ENCODE measurements at regions not wholly inside any gene's neighbourhood (a gene's known extent, or its start where the extent isn't known, plus 50 kb on each side); places are given as distances from the start of the nearest gene placed in this dataset.

DNA sequence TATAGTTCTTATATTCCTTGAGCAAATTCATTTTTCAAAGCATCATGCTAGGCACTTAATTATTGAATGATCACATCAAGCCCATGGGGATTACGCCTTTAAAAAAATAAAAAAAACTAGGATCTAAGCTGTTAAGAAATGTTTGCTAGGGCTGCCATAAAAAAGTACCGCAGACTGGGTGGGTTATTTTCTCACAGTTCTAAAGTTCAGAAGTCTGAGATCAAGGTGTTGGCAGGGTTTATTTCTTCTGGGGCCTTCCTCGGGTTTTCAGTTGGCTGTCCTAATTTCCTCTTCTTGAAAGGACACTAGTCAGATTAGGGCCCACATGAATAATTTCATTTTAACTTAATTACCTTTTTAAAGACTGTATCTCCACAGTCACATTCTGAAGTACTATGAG, 165.6 kb upstream of the RIMS1 start:
- intact Hi-C loops (cut with micrococcal nuclease; ENCODE audit: unreplicated experiment) = no loop called here
- Histone ChIP-seq H3K4me1 (ENCODE audit: insufficient read depth, low read length, poor library complexity, severe bottlenecking) (no peaks in the 10 kb centered on the region), H4K20me1 (ENCODE audit: insufficient read depth, low read length) (no peaks in the 10 kb centered on the region), H3K27ac (ENCODE audit: low read depth, low read length, poor library complexity, severe bottlenecking) (no peak overlapping the region), H2AFZ (ENCODE audit: low read length) (no peak overlapping the region), H3K9me3 (ENCODE audit: low read length) (no peaks in the 10 kb centered on the region), H3K36me3 (ENCODE audit: insufficient read depth, low read length) (no peaks in the 10 kb centered on the region), H3K4me2 (ENCODE audit: low read length) (no peak overlapping the region), H3K9me2 (ENCODE audit: insufficient read depth, low read length) (no peaks in the 10 kb centered on the region), H3K4me3 (ENCODE audit: low read depth, low read length, poor library complexity, severe bottlenecking) (no peak overlapping the region), H3K79me2 (ENCODE audit: insufficient read depth, low read depth, low read length) (no peaks in the 10 kb centered on the region)
- no peak for TF ChIP-seq EZH2phosphoT487 (IDR thresholded peaks at IDR 0.05; ENCODE audit: borderline replicate concordance, low read depth, low read length)
- TF ChIP-seq, protein P1, sequence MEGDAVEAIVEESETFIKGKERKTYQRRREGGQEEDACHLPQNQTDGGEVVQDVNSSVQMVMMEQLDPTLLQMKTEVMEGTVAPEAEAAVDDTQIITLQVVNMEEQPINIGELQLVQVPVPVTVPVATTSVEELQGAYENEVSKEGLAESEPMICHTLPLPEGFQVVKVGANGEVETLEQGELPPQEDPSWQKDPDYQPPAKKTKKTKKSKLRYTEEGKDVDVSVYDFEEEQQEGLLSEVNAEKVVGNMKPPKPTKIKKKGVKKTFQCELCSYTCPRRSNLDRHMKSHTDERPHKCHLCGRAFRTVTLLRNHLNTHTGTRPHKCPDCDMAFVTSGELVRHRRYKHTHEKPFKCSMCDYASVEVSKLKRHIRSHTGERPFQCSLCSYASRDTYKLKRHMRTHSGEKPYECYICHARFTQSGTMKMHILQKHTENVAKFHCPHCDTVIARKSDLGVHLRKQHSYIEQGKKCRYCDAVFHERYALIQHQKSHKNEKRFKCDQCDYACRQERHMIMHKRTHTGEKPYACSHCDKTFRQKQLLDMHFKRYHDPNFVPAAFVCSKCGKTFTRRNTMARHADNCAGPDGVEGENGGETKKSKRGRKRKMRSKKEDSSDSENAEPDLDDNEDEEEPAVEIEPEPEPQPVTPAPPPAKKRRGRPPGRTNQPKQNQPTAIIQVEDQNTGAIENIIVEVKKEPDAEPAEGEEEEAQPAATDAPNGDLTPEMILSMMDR (conservative IDR thresholded peaks at IDR 0.05; ENCODE audit: low read length) = no peak
- DNase-seq (ENCODE audit: low spot score) = no peak
- POLR2A ChIA-PET = no interaction called here
- BruUV-seq (replicated peaks) = no TSS peak
- CTCF ChIA-PET (ENCODE audit: unreplicated experiment) = no interaction called here

DNA sequence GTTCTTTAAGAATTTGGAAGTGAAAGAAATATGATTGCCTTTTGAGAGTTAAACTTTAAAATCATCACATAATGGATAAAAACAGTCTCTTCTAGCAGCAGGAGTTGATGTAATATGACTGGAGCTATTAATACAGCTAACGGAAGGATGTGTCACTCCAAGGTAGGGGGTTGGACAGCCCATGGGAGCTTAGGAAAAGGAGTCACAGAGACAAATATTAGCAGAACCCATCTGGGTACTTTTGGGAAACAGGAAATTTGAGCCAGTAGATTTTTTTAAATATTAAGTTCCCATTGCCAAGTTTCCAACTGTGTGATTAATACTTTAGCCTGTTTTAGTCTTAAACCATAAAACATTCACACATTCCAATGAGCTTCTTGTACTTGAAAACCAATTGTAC, 164.7 kb upstream of the RIMS1 start:
- Histone ChIP-seq H3K79me2 (ENCODE audit: insufficient read depth, low read depth, low read length) (no peaks in the 10 kb centered on the region), H3K36me3 (ENCODE audit: insufficient read depth, low read length) (no peaks in the 10 kb centered on the region), H4K20me1 (ENCODE audit: insufficient read depth, low read length) (no peaks in the 10 kb centered on the region), H3K9me2 (ENCODE audit: insufficient read depth, low read length) (no peaks in the 10 kb centered on the region), H3K4me3 (ENCODE audit: low read depth, low read length, poor library complexity, severe bottlenecking) (no peak overlapping the region), H2AFZ (ENCODE audit: low read length) (no peak overlapping the region), H3K9me3 (ENCODE audit: low read length) (no peaks in the 10 kb centered on the region), H3K4me1 (ENCODE audit: insufficient read depth, low read length, poor library complexity, severe bottlenecking) (no peaks in the 10 kb centered on the region), H3K27ac (ENCODE audit: low read depth, low read length, poor library complexity, severe bottlenecking) (no peak overlapping the region), H3K4me2 (ENCODE audit: low read length) (no peak overlapping the region)
- TF ChIP-seq, protein P1 (conservative IDR thresholded peaks at IDR 0.05; ENCODE audit: low read length) = no peak
- no peak for TF ChIP-seq EZH2phosphoT487 (IDR thresholded peaks at IDR 0.05; ENCODE audit: borderline replicate concordance, low read depth, low read length)
- CTCF ChIA-PET (ENCODE audit: unreplicated experiment) = no interaction called here
- POLR2A ChIA-PET = no interaction called here
- BruUV-seq (replicated peaks) = no TSS peak
- intact Hi-C loops (cut with micrococcal nuclease; ENCODE audit: unreplicated experiment) = no loop called here
- DNase-seq (ENCODE audit: low spot score) = no peak

DNA sequence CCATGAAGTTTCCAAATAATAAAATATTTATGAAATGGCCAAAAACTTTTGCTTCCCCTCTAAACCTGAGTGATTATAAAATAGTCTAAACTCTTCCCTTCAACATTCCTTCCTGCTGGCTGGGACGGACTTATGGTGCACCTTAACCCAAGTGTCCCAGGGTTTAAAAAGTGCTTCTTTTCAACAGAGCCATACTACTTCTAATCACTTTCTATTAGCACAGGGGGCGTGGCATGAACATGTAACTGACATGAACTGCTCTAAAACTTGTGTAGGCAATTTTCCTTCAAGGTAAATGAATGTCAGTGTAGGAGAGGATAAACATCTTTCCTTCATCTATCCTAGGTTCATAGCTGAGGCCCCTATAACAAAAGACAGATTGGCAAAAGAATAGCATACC, 163.6 kb upstream of the RIMS1 start:
- H3K4me3 ChIP-seq (ENCODE audit: low read depth, low read length, poor library complexity, severe bottlenecking) = no peak overlapping the region
- ChIA-PET CTCF (ENCODE audit: unreplicated experiment) (no interaction called here), POLR2A (no interaction called here)
- DNase-seq (ENCODE audit: low spot score) = no peak
- H3K9me3 ChIP-seq (ENCODE audit: low read length) = no peaks in the 10 kb centered on the region
- no peaks in the 10 kb centered on the region for H3K79me2 ChIP-seq (ENCODE audit: insufficient read depth, low read depth, low read length)
- H3K9me2 ChIP-seq (ENCODE audit: insufficient read depth, low read length) = no peaks in the 10 kb centered on the region
- no peaks in the 10 kb centered on the region for H4K20me1 ChIP-seq (ENCODE audit: insufficient read depth, low read length)
- no TSS peak for BruUV-seq (replicated peaks)
- no peak overlapping the region for H3K4me2 ChIP-seq (ENCODE audit: low read length)
- H3K36me3 ChIP-seq (ENCODE audit: insufficient read depth, low read length) = no peaks in the 10 kb centered on the region
- H3K27ac ChIP-seq (ENCODE audit: low read depth, low read length, poor library complexity, severe bottlenecking) = no peak overlapping the region
- no peak for TF ChIP-seq EZH2phosphoT487 (IDR thresholded peaks at IDR 0.05; ENCODE audit: borderline replicate concordance, low read depth, low read length)
- H2AFZ ChIP-seq (ENCODE audit: low read length) = no peak overlapping the region
- H3K4me1 ChIP-seq (ENCODE audit: insufficient read depth, low read length, poor library complexity, severe bottlenecking) = no peaks in the 10 kb centered on the region
- intact Hi-C loops (cut with micrococcal nuclease; ENCODE audit: unreplicated experiment) = no loop called here
